GM12891 (cell line): ENCODE measurements at regions not wholly inside any gene's neighbourhood (a gene's known extent, or its start where the extent isn't known, plus 50 kb on each side); places are given as distances from the start of the nearest gene placed in this dataset.

ENCODE experiments used
- DNase-seq: peaks from one replicate; pipeline ENCODE4 v3.0.0; 2011; ENCODE audit warnings: low spot score; ENCODE audit not compliant: insufficient read length
- FAIRE-seq: peaks from 2 replicates; lab custom pipeline; 2011; peaks lifted over from hg19 to GRCh38; lab: Jason Lieb, UNC
- PAX5 ChIP-seq: IDR thresholded peaks from 2 replicates; pipeline ENCODE4 v1.6.1; 2011; ENCODE audit warnings: low read length, moderate library complexity, mild to moderate bottlenecking; ENCODE audit not compliant: insufficient read depth, severe bottlenecking
- POLR2A ChIP-seq: IDR thresholded peaks from 2 replicates; pipeline ENCODE4 v1.6.1; 2011; ENCODE audit warnings: low read depth, low read length, control low read depth
- POLR2AphosphoS5 ChIP-seq: IDR thresholded peaks from 2 replicates; pipeline ENCODE4 v1.6.1; 2011; ENCODE audit warnings: low read depth, low read length, control low read depth
- POU2F2 ChIP-seq: IDR thresholded peaks from 2 replicates; pipeline ENCODE4 v1.6.1; 2011; ENCODE audit warnings: low read depth, mild to moderate bottlenecking, control low read depth, low read length, moderate library complexity
- SPI1 ChIP-seq: IDR thresholded peaks from 2 replicates; pipeline ENCODE4 v1.6.1; 2011; ENCODE audit warnings: low read depth, low read length, control low read depth
- TAF1 ChIP-seq: IDR thresholded peaks from 2 replicates; pipeline ENCODE4 v1.6.1; 2011; ENCODE audit warnings: low read depth, low read length, control low read depth

DNA sequence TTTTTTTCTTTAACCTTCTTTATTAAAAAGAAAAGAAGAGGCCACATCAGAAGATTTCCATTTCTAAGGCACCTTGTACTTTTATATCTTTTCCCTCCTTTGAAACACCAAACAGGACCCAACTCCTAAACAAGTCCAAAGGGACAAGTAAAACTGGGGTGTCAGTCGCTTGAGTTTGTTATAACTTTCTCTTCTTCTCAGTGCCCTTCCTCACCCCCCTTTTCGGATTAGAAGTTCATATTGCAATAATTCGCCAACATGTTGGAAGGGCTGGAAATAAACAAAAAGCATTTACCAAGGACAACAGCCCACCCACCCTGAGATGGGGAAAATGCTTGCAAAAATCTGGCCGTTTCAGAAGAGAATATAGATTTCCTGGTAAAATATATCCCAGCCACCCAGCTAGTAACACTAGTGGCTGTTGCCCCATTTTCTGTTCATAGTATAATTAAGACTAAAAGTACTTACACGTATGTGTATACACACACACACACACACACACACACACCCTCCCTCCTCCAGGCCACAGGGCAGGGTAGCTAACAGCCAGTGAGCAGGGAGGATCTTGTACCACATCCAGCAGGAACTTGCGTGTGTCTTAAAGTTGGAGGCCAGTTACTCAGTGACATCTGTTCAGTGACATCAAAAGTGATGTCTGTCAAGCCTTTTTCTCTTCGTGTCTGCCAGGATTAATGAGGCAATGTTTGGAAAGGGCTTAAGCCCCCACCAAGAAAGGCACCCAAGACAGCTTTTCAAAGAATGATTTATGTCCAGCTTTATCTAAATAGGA lies 149.1 kb upstream of the KLF4 start:
- no peak for FAIRE-seq
- no peak for TF ChIP-seq POU2F2
- TF ChIP-seq TAF1 = no peak
- no peak for TF ChIP-seq POLR2AphosphoS5
- TF ChIP-seq POLR2A = no peak
- no peak for TF ChIP-seq PAX5
- TF ChIP-seq SPI1 = no peak
- DNase-seq = no peak

- TF ChIP-seq POU2F2 (no peak), PAX5 (no peak), POLR2AphosphoS5 (no peak), SPI1 (no peak), TAF1 (no peak), POLR2A (no peak)
- FAIRE-seq (no peak), DNase-seq (no peak)
These were observed 148.2 kb upstream of the KLF4 start for GRCh38 chr9:107637421-107638420.

DNA sequence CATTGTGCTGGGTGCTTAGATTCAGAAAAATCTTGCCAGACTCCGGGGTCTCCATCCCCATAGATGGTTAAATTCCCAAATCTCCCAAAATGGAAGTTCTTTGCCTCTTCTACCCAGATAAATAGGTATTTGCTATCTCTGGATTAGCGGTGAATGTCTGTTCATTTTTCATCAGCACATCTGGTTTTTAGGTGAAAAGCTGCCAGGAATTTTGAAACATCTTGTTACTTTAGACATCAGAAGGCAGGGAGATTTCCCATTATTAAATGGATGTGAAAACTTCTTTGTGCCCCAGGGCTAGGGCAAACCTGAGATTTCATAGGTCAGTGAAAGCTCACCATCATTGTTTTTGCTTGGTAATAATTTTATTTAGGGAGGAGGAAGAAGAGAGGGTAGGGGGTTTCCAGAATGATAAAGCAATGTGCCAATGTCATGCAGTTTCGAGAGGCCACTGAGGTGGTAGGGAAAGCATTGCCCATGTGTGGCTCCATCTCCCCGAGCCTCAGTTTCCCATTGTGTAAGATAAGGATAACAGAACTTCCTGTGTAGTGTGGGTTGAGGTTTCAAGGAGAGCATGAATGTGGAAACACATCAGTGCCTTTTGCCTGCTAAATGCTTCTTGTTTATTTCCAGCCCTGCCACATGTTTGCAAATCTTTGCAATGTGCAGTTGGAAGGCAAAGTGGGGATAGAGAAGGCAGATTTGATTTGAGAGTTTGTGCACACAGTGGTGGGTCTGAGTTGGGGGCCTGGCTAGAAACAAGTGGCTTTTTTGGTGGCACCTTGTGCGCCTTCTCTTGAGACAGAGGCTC lies 147.2 kb upstream of the KLF4 start:
- DNase-seq (no peak), FAIRE-seq (no peak)
- TF ChIP-seq PAX5 (no peak), SPI1 (no peak), TAF1 (no peak), POU2F2 (no peak), POLR2AphosphoS5 (no peak), POLR2A (no peak)

- FAIRE-seq (no peak), DNase-seq (no peak)
- TF ChIP-seq POU2F2 (no peak), SPI1 (no peak), PAX5 (no peak), POLR2AphosphoS5 (no peak)
These were observed 146.2 kb upstream of the KLF4 start for GRCh38 chr9:107635803-107636174.

DNA sequence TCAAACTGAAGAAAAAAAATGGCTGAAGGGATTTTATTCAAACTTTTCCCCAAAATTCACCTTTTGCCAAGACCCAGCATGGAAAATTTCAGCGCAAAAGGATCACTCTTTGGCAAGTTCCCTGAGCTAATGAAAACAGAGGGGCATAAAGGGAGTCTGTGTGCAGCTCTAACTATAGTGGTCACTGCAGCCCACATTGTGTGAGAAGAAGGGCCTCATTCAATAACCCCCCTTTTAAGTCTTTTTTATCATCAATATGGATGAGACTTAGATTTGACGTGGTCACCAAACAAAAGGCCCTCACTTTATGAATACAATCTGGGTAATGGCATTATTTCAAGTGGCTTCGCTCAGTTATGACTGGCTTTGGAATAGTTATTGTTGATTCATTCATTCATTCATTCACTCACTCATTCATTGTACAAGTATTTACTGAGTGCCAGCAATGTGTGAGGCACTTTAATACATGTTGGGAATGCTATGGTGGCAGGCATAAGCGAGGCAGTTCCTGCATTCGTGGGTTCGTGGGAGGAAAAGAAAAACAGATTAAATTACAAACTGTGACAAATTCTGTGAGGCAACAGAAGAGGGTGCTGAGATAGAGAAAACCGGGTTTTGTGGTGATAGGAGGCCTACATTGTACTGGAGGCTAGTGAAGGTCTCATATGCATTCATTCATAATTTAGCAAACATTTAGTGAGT lies 145.7 kb upstream of the KLF4 start:
- DNase-seq = no peak
- TF ChIP-seq POLR2A (no peak), TAF1 (no peak), SPI1 (no peak), PAX5 (no peak), POLR2AphosphoS5 (no peak), POU2F2 (no peak)
- FAIRE-seq = no peak

GRCh38 chr9:107633406-107633805 lies 143.8 kb upstream of the KLF4 start:
- no peak for TF ChIP-seq POLR2AphosphoS5
- no peak for FAIRE-seq
- no peak for DNase-seq

DNA sequence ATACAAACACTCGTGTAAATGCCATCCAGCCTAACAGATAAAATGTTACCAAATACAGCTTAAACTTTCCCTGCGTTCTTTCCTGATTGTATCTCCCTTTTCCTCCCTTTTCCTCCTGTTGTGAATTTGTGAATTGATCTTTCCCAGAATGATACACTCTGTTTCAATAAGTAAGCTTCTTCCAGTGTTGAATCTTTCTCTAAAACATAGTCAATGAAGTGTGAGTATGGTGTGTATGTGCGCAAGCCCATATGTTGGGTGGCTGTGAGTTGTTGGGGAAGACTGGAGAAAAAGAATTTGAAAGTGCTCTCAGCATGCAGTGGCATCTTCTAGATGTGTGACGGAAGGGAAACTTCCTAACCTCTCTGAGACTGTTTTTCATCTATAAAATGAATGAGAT lies 143.1 kb upstream of the KLF4 start:
- DNase-seq (no peak), FAIRE-seq (no peak)
- TF ChIP-seq PAX5 (no peak), POLR2A (no peak), POU2F2 (no peak), TAF1 (no peak), POLR2AphosphoS5 (no peak), SPI1 (no peak)

GRCh38 chr9:107632216-107632615 lies 142.6 kb upstream of the KLF4 start:
- FAIRE-seq = no peak
- no peak for DNase-seq
- TF ChIP-seq POLR2A (no peak), POU2F2 (no peak), PAX5 (no peak), TAF1 (no peak), SPI1 (no peak), POLR2AphosphoS5 (no peak)
